ENCODE measurements at regions not wholly inside any gene's neighbourhood (a gene's known extent, or its start where the extent isn't known, plus 50 kb on each side); places are given as distances from the start of the nearest gene placed in this dataset.

GRCh38 chr2:133753665-133754064 lies 185.4 kb upstream of the NCKAP5 start:
- no peak for TF ChIP-seq CTCF (IDR thresholded peaks at IDR 0.05; ENCODE audit: control extremely low read depth in 1 of 3, insufficient read depth in 1 of 3, low read depth in 1 of 3, low read length in 3 of 3)
- TF ChIP-seq RNF2 (IDR thresholded peaks at IDR 0.05; ENCODE audit: borderline replicate concordance, low read depth, low read length, missing control alignments, poor library complexity, severe bottlenecking): no peak
- TF ChIP-seq, protein P1, sequence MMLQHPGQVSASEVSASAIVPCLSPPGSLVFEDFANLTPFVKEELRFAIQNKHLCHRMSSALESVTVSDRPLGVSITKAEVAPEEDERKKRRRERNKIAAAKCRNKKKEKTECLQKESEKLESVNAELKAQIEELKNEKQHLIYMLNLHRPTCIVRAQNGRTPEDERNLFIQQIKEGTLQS (IDR thresholded peaks at IDR 0.05; ENCODE audit: insufficient read depth, low read depth, low read length): no peak

Measured in H1 (cell line).